ENCODE measurements at regions not wholly inside any gene's neighbourhood (a gene's known extent, or its start where the extent isn't known, plus 50 kb on each side); places are given as distances from the start of the nearest gene placed in this dataset.

GRCh38 chr22:23519442-23520157 is 60.5 kb downstream of the IGLL1 start:
- H3K36me3 ChIP-seq (ENCODE audit: insufficient read depth, low read length): no peaks in the 10 kb centered on the region
- ChIA-PET CTCF (ENCODE audit: unreplicated experiment) (no interaction called here), POLR2A (no interaction called here)
- BruUV-seq (replicated peaks): no TSS peak
- peaks cover 35% of the 10 kb centered on the region for H3K4me1 ChIP-seq (ENCODE audit: insufficient read depth, low read length, poor library complexity, severe bottlenecking)
- H3K79me2 ChIP-seq (ENCODE audit: insufficient read depth, low read depth, low read length): no peaks in the 10 kb centered on the region
- no peak overlapping the region for H3K4me3 ChIP-seq (ENCODE audit: low read depth, low read length, poor library complexity, severe bottlenecking)
- H3K4me2 ChIP-seq (ENCODE audit: low read length): no peak overlapping the region
- no peaks in the 10 kb centered on the region for H3K9me2 ChIP-seq (ENCODE audit: insufficient read depth, low read length)
- H2AFZ ChIP-seq (ENCODE audit: low read length): no peak overlapping the region
- no peaks in the 10 kb centered on the region for H3K9me3 ChIP-seq (ENCODE audit: low read length)
- no peaks in the 10 kb centered on the region for H4K20me1 ChIP-seq (ENCODE audit: insufficient read depth, low read length)
- TF ChIP-seq EZH2phosphoT487 (IDR thresholded peaks at IDR 0.05; ENCODE audit: borderline replicate concordance, low read depth, low read length): no peak
- no peak for TF ChIP-seq CTCF (conservative IDR thresholded peaks at IDR 0.05; ENCODE audit: low read length)
- DNase-seq (ENCODE audit: low spot score): no peak
- H3K27ac ChIP-seq (ENCODE audit: low read depth, low read length, poor library complexity, severe bottlenecking): no peak overlapping the region
- intact Hi-C loops (cut with micrococcal nuclease; ENCODE audit: unreplicated experiment): loop anchor here (2.0 kb wide), 1 partner anchor 23 kb away; no protein-coding TSS in a partner anchor

- H3K4me1 ChIP-seq (ENCODE audit: insufficient read depth, low read length, poor library complexity, severe bottlenecking): peaks cover 38% of the 10 kb centered on the region
- H3K79me2 ChIP-seq (ENCODE audit: insufficient read depth, low read depth, low read length): no peaks in the 10 kb centered on the region
- no peak for TF ChIP-seq CTCF (conservative IDR thresholded peaks at IDR 0.05; ENCODE audit: low read length)
- no peak for TF ChIP-seq EZH2phosphoT487 (IDR thresholded peaks at IDR 0.05; ENCODE audit: borderline replicate concordance, low read depth, low read length)
- BruUV-seq (replicated peaks): no TSS peak
- no peaks in the 10 kb centered on the region for H4K20me1 ChIP-seq (ENCODE audit: insufficient read depth, low read length)
- DNase-seq (ENCODE audit: low spot score): no peak
- ChIA-PET POLR2A (no interaction called here), CTCF (ENCODE audit: unreplicated experiment) (no interaction called here)
- no peaks in the 10 kb centered on the region for H3K9me2 ChIP-seq (ENCODE audit: insufficient read depth, low read length)
- H3K9me3 ChIP-seq (ENCODE audit: low read length): no peaks in the 10 kb centered on the region
- no peak overlapping the region for H3K27ac ChIP-seq (ENCODE audit: low read depth, low read length, poor library complexity, severe bottlenecking)
- H3K36me3 ChIP-seq (ENCODE audit: insufficient read depth, low read length): no peaks in the 10 kb centered on the region
- no peak overlapping the region for H2AFZ ChIP-seq (ENCODE audit: low read length)
- H3K4me3 ChIP-seq (ENCODE audit: low read depth, low read length, poor library complexity, severe bottlenecking): no peak overlapping the region
- intact Hi-C loops (cut with micrococcal nuclease; ENCODE audit: unreplicated experiment): no loop called here
- H3K4me2 ChIP-seq (ENCODE audit: low read length): no peak overlapping the region
These were observed 61.5 kb downstream of the IGLL1 start for GRCh38 chr22:23518376-23519187.

Measured in OCI-LY7 (cell line).